GM23338 (cell line): ENCODE measurements at regions not wholly inside any gene's neighbourhood (a gene's known extent, or its start where the extent isn't known, plus 50 kb on each side); places are given as distances from the start of the nearest gene placed in this dataset.

ENCODE experiments used
- EZH2 ChIP-seq: fragments of 200-600 bp; sonication (generic); IDR thresholded peaks from one replicate; pipeline ENCODE4 v1.8.0; 2017; ENCODE audit warnings: antibody characterized with exemption, mild to moderate bottlenecking, low read depth; ENCODE audit not compliant: unreplicated experiment
- EZH2phosphoT487 ChIP-seq: fragments of 200-600 bp; sonication (generic); IDR thresholded peaks from one replicate; pipeline ENCODE4 v1.8.1; 2018; ENCODE audit warnings: antibody characterized with exemption; ENCODE audit not compliant: unreplicated experiment
- JUNB ChIP-seq: IDR thresholded peaks from one replicate; pipeline ENCODE4 v1.6.1; 2016; ENCODE audit warnings: antibody characterized with exemption; ENCODE audit not compliant: unreplicated experiment
- POLR2AphosphoS5 ChIP-seq: IDR thresholded peaks from 2 replicates; pipeline ENCODE4 v1.6.1; 2016; ENCODE audit warnings: antibody characterized with exemption, low read depth
- ZNF331 ChIP-seq: fragments of 250-450 bp; sonication (Bioruptor Pico); IDR thresholded peaks from 2 replicates; pipeline ENCODE4 v1.5.0; 2020; ENCODE audit warnings: low read depth, mild to moderate bottlenecking, moderate library complexity
- TF ChIP-seq, protein P1 (sequence below), 2 experiments: fragments of 200-600 bp in 1 of 2; sonication (generic) in 1 of 2; conservative IDR thresholded peaks; 2 replicates each; pipeline versions ENCODE4 v1.5.1 to v1.6.1; 2016 to 2017; ENCODE audit warnings: antibody characterized with exemption in 2 of 2, low read depth in 2 of 2, mild to moderate bottlenecking in 2 of 2, moderate library complexity in 1 of 2
- TF ChIP-seq, protein P2 (sequence below): IDR thresholded peaks from one replicate; pipeline ENCODE4 v1.6.1; 2018; ENCODE audit warnings: antibody characterized with exemption; ENCODE audit not compliant: unreplicated experiment

DNA sequence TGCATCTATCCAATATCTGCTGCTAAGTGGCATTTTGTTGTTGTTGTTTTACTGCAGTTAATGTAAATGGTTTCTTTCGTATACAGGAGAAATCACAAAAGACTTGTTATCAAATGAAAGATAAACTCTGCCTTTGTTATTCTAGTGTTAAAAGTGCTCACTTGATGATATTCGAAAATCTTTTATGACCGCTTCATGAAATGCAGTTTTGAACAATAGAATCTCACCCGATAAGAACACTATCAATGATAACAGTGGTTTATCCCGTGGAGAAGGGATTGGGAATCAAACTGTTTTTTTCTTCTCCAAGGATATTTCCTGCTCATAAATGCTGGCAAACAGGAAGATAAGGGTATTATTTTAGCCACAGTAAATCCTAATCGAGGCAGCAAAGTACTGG, 1366.3 kb downstream of the OLFM4 start:
- TF ChIP-seq EZH2 (no peak), POLR2AphosphoS5 (no peak), EZH2phosphoT487 (no peak), ZNF331 (CRISPR knock-in tag) (no peak), JUNB (no peak)
- TF ChIP-seq, protein P1, sequence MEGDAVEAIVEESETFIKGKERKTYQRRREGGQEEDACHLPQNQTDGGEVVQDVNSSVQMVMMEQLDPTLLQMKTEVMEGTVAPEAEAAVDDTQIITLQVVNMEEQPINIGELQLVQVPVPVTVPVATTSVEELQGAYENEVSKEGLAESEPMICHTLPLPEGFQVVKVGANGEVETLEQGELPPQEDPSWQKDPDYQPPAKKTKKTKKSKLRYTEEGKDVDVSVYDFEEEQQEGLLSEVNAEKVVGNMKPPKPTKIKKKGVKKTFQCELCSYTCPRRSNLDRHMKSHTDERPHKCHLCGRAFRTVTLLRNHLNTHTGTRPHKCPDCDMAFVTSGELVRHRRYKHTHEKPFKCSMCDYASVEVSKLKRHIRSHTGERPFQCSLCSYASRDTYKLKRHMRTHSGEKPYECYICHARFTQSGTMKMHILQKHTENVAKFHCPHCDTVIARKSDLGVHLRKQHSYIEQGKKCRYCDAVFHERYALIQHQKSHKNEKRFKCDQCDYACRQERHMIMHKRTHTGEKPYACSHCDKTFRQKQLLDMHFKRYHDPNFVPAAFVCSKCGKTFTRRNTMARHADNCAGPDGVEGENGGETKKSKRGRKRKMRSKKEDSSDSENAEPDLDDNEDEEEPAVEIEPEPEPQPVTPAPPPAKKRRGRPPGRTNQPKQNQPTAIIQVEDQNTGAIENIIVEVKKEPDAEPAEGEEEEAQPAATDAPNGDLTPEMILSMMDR (conservative IDR thresholded peaks at IDR 0.05; ENCODE audit: low read depth in 2 of 2): no peak
- TF ChIP-seq, protein P2, sequence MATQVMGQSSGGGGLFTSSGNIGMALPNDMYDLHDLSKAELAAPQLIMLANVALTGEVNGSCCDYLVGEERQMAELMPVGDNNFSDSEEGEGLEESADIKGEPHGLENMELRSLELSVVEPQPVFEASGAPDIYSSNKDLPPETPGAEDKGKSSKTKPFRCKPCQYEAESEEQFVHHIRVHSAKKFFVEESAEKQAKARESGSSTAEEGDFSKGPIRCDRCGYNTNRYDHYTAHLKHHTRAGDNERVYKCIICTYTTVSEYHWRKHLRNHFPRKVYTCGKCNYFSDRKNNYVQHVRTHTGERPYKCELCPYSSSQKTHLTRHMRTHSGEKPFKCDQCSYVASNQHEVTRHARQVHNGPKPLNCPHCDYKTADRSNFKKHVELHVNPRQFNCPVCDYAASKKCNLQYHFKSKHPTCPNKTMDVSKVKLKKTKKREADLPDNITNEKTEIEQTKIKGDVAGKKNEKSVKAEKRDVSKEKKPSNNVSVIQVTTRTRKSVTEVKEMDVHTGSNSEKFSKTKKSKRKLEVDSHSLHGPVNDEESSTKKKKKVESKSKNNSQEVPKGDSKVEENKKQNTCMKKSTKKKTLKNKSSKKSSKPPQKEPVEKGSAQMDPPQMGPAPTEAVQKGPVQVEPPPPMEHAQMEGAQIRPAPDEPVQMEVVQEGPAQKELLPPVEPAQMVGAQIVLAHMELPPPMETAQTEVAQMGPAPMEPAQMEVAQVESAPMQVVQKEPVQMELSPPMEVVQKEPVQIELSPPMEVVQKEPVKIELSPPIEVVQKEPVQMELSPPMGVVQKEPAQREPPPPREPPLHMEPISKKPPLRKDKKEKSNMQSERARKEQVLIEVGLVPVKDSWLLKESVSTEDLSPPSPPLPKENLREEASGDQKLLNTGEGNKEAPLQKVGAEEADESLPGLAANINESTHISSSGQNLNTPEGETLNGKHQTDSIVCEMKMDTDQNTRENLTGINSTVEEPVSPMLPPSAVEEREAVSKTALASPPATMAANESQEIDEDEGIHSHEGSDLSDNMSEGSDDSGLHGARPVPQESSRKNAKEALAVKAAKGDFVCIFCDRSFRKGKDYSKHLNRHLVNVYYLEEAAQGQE: no peak
